ENCODE measurements at regions not wholly inside any gene's neighbourhood (a gene's known extent, or its start where the extent isn't known, plus 50 kb on each side); places are given as distances from the start of the nearest gene placed in this dataset.

GRCh38 chr1:37403166-37403565 is 71.2 kb upstream of the ZC3H12A start:
- TF ChIP-seq, protein P1, sequence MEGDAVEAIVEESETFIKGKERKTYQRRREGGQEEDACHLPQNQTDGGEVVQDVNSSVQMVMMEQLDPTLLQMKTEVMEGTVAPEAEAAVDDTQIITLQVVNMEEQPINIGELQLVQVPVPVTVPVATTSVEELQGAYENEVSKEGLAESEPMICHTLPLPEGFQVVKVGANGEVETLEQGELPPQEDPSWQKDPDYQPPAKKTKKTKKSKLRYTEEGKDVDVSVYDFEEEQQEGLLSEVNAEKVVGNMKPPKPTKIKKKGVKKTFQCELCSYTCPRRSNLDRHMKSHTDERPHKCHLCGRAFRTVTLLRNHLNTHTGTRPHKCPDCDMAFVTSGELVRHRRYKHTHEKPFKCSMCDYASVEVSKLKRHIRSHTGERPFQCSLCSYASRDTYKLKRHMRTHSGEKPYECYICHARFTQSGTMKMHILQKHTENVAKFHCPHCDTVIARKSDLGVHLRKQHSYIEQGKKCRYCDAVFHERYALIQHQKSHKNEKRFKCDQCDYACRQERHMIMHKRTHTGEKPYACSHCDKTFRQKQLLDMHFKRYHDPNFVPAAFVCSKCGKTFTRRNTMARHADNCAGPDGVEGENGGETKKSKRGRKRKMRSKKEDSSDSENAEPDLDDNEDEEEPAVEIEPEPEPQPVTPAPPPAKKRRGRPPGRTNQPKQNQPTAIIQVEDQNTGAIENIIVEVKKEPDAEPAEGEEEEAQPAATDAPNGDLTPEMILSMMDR (IDR thresholded peaks at IDR 0.05), result no peak
- TF ChIP-seq POLR2A (IDR thresholded peaks at IDR 0.05), result no peak
- TF ChIP-seq EP300 (IDR thresholded peaks at IDR 0.05), result no peak
- no peak for TF ChIP-seq POLR2AphosphoS5 (IDR thresholded peaks at IDR 0.05)
